Esophagus squamous epithelium (tissue), 5 donors: ENCODE measurements at regions not wholly inside any gene's neighbourhood (a gene's known extent, or its start where the extent isn't known, plus 50 kb on each side); places are given as distances from the start of the nearest gene placed in this dataset.

ENCODE experiments used
- DNase-seq: peaks from one replicate; lab custom pipeline; 2025; lab: John Stamatoyannopoulos, UW
- H3K27ac ChIP-seq, 4 donors: fragments of 200-600 bp; sonication (generic); one replicate each; pipeline ENCODE4 v1.5.1; 2016 to 2019; ENCODE audit warnings: mild to moderate bottlenecking in 1 of 4
- H3K27me3 ChIP-seq, 4 donors: fragments of 200-600 bp; sonication (generic); 1 replicate in 3 of 4; 2 replicates in 1 of 4; pipeline versions ENCODE4 v1.5.1 to v1.6.0; 2017 to 2021; ENCODE audit warnings: antibody characterized with exemption in 1 of 4
- H3K36me3 ChIP-seq, 3 donors: fragments of 200-600 bp; sonication (generic); one replicate each; pipeline ENCODE4 v1.5.1; 2016 to 2019
- H3K4me1 ChIP-seq, 3 donors: fragments of 200-600 bp; sonication (generic); one replicate each; pipeline ENCODE4 v1.5.1; 2017 to 2019
- H3K4me3 ChIP-seq, 4 donors: fragments of 200-600 bp; sonication (generic); 1 replicate in 3 of 4; 2 replicates in 1 of 4; pipeline ENCODE4 v1.5.1; 2016 to 2019; ENCODE audit warnings: mild to moderate bottlenecking in 2 of 4, moderate library complexity in 1 of 4
- H3K9me3 ChIP-seq, 3 donors: fragments of 200-600 bp; sonication (generic); one replicate each; pipeline ENCODE4 v1.5.1; 2016 to 2019
- CTCF ChIP-seq, 6 experiments: fragments of 450-650 bp in 4 of 6; fragments of 200-600 bp in 2 of 6; sonication (generic) in 2 of 6; IDR thresholded peaks; one replicate each; pipeline ENCODE4 v1.5.1; 2016 to 2019; ENCODE audit warnings: antibody characterized with exemption in 6 of 6, mild to moderate bottlenecking in 4 of 6, moderate library complexity in 4 of 6
- POLR2A ChIP-seq, 4 donors: fragments of 450-650 bp; IDR thresholded peaks; one replicate each; pipeline ENCODE4 v1.6.1; 2017; ENCODE audit warnings: antibody characterized with exemption in 4 of 4, mild to moderate bottlenecking in 4 of 4, moderate library complexity in 3 of 4
- WGBS, 2 donors: methylation state at CpG; one replicate each; pipeline ENCODE4 v1.1.5; 2018; 5-methylcytosine and 5-hydroxymethylcytosine counted together
- intact Hi-C: fragments of 100-400 bp; cut with DNase I; formaldehyde crosslinking; loops from one replicate; pipeline ENCODE4 v1.15.0; 2022
- donor health status: DM: yes; HTN: yes; CAD: no.

DNA sequence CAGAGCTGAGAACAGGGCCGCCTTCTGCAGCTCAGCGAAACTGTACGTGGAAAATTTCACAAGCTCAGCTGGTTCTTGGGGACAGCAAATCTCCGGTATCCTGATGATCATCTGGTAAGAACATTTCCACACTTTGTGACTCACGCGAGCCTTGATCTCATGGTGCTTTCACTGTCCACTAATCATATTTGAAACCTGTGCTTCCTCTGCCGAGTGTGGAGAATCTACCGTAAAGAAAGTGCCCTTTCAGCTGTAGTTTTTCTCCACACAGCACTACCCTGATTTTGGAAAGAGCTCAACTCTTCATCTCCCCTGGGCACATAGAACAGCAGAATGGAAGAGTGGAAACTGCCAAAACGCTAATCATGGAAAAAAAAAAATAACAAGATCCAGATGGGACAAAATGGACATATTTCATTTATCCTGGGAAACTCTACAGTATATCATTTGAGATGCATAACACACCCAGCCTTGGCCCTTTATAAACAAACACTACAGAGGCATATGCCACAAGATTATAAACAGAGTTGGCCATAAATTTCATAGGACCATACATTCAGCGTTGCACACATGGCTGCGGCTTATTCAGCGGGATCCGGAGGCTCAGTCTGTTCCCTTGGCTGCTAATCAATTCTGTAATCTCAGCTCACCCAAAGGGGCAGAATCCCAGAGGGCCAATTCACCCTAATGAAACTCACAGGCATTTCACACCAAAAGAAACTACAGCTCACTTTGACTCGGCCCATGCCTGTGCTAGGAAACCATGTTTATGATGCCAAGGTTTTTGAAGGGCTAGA, 434.5 kb downstream of the HDGFL1 start:
- WGBS, 2 donors: 72 to 81% methylated on average over 12 to 14 of the region's 14 CpGs
- Histone ChIP-seq H3K36me3 (no peaks in the 10 kb centered on the region), H3K9me3 (no peaks in the 10 kb centered on the region), H3K4me1 (no peaks in the 10 kb centered on the region), H3K27ac (no peak overlapping the region), H3K4me3 (no peak overlapping the region), H3K27me3 (no peaks in the 10 kb centered on the region)
- intact Hi-C loops: no loop called here
- no peak for DNase-seq
- no peak for TF ChIP-seq CTCF (IDR thresholded peaks at IDR 0.05)
- no peak for TF ChIP-seq POLR2A (IDR thresholded peaks at IDR 0.05)

DNA sequence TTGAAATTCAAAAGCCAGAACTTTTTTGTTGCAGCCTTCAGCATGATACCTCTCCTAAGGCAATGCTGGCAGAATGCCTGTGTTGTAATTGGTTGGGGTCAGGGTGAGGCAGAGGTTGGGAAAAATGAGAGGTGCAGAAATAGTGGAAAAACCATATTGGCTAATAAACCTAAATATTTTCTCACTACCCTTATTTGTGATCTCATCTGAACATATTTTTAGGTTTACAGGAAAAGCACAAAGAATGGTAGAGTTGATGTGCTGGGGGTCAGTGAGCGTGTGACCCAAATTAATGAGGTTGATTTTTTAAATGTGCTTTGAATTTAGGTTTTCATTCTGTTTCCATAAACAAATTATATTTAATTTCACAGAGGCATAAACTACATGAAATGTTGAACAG, 437.3 kb downstream of the HDGFL1 start:
- TF ChIP-seq POLR2A (IDR thresholded peaks at IDR 0.05): no peak
- no peak for TF ChIP-seq CTCF (IDR thresholded peaks at IDR 0.05)
- H3K27me3 ChIP-seq: no peaks in the 10 kb centered on the region
- H3K9me3 ChIP-seq: no peaks in the 10 kb centered on the region
- DNase-seq: no peak
- H3K36me3 ChIP-seq: no peaks in the 10 kb centered on the region
- 0 to 50% methylated on average over 1 of the region's 1 CpG for WGBS, 2 donors
- no peak overlapping the region for H3K4me3 ChIP-seq
- intact Hi-C loops: no loop called here
- no peaks in the 10 kb centered on the region for H3K4me1 ChIP-seq
- H3K27ac ChIP-seq: no peak overlapping the region

DNA sequence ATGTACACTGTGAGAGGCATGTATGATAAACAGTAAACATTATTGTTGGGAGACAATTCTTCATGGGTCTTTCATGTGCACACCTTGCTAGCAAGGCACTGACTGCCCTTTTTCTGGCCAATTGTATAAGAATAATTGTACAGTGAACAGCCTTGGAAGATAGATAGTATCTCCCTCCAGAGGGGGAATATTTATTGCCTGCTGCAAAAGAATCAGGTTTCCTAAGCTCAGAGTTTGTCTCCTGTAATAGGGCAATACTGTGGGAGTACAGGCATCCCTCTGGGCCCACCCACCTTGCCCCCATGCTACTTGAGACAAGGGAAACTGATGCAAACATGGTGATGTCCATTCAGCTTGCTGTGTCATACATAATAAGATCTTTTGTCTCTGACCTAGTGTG, 442.2 kb downstream of the HDGFL1 start:
- intact Hi-C loops: no loop called here
- DNase-seq: no peak
- TF ChIP-seq CTCF (IDR thresholded peaks at IDR 0.05) (no peak), POLR2A (IDR thresholded peaks at IDR 0.05) (no peak)
- no peaks in the 10 kb centered on the region for H3K36me3 ChIP-seq
- H3K27me3 ChIP-seq: no peaks in the 10 kb centered on the region
- no peaks in the 10 kb centered on the region for H3K4me1 ChIP-seq
- H3K27ac ChIP-seq: no peak overlapping the region
- H3K9me3 ChIP-seq: no peaks in the 10 kb centered on the region
- no peak overlapping the region for H3K4me3 ChIP-seq

DNA sequence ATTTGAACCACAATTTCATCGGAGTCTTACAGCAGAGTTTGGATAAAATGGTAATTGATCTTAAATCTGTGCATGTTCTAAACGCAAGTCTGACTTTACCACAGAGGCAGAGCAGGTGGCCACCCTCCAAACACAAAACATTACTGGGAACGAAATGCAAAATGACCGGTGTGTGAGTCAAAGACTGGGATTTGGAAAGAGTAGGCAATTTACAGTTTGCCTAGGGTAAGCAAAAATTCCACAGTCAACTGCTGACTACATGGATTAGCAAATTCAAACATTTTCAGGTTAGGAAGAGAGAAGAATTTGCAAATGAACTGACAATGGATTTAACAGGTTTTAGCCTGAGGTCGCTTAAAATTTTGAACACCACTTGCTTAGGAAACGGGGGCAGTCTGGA, 444.4 kb downstream of the HDGFL1 start:
- TF ChIP-seq CTCF (IDR thresholded peaks at IDR 0.05): no peak
- Histone ChIP-seq H3K27ac (no peak overlapping the region), H3K9me3 (no peaks in the 10 kb centered on the region), H3K27me3 (no peaks in the 10 kb centered on the region), H3K4me3 (no peak overlapping the region), H3K36me3 (no peaks in the 10 kb centered on the region), H3K4me1 (no peaks in the 10 kb centered on the region)
- DNase-seq: no peak
- intact Hi-C loops: no loop called here
- WGBS, 2 donors: 36 to 44% methylated on average over 6 of the region's 6 CpGs

DNA sequence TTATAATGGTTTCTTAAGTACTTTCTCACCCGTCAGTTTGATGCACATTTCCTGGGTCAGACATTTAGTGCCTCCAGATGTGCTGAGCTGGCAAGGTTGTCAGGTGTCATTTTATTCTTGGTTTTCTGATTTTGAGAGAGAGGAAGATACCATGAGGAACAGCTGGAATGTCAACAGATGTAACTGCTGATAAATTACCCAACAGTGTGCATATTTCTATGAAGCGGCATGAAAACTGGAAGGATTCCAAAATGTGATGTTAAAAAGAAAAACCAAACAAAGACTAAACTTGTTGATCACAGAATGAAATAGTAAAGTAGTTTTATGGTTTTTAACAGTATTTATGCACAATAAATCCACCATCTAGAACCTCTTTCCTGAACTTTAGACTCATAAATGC, 447.3 kb downstream of the HDGFL1 start:
- Histone ChIP-seq H3K27ac (no peak overlapping the region), H3K4me3 (no peak overlapping the region), H3K4me1 (no peaks in the 10 kb centered on the region), H3K9me3 (no peaks in the 10 kb centered on the region), H3K27me3 (no peaks in the 10 kb centered on the region), H3K36me3 (no peaks in the 10 kb centered on the region)
- no peak for TF ChIP-seq CTCF (IDR thresholded peaks at IDR 0.05)
- TF ChIP-seq POLR2A (IDR thresholded peaks at IDR 0.05): no peak
- DNase-seq: no peak
- intact Hi-C loops: no loop called here
- WGBS, 2 donors: 47 to 53% methylated on average over 2 of the region's 2 CpGs
